ENCODE measurements at regions not wholly inside any gene's neighbourhood (a gene's known extent, or its start where the extent isn't known, plus 50 kb on each side); places are given as distances from the start of the nearest gene placed in this dataset.

- FAIRE-seq (no peak), DNase-seq (ENCODE audit: insufficient read length) (no peak)
- TF ChIP-seq POLR2A (IDR thresholded peaks at IDR 0.05; ENCODE audit: low read depth, low read length) (no peak), POLR2AphosphoS5 (IDR thresholded peaks at IDR 0.05; ENCODE audit: low read depth, low read length) (no peak), TAF1 (IDR thresholded peaks at IDR 0.05; ENCODE audit: borderline replicate concordance, low read depth, low read length) (no peak)
Measured at GRCh38 chr14:55752580-55753390, 172.8 kb downstream of the KTN1 start.

DNA sequence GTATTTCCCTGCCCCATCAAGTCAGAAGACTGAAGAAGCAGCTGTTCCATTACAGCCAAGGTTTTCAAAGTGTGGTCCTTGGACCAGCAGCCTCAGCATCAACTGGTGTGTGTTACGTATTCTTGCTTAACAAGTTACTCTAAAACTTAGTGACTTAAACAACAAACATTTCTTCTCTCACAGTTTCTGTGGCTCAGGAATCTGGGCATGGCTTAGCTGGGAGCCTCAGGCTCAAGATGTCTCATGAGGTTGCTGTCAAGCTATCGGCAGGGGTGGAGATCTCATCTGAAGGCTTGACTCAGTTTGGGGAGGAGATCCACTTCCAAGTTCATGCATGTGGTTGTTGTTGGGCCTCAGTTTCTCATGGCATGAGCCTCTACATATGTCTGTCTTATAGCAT, 174.5 kb downstream of the KTN1 start:
- FAIRE-seq, result no peak
- no peak for DNase-seq (ENCODE audit: insufficient read length)
- TF ChIP-seq POLR2AphosphoS5 (IDR thresholded peaks at IDR 0.05; ENCODE audit: low read depth, low read length), result no peak
- no peak for TF ChIP-seq TAF1 (IDR thresholded peaks at IDR 0.05; ENCODE audit: borderline replicate concordance, low read depth, low read length)
- no peak for TF ChIP-seq POLR2A (IDR thresholded peaks at IDR 0.05; ENCODE audit: low read depth, low read length)

DNA sequence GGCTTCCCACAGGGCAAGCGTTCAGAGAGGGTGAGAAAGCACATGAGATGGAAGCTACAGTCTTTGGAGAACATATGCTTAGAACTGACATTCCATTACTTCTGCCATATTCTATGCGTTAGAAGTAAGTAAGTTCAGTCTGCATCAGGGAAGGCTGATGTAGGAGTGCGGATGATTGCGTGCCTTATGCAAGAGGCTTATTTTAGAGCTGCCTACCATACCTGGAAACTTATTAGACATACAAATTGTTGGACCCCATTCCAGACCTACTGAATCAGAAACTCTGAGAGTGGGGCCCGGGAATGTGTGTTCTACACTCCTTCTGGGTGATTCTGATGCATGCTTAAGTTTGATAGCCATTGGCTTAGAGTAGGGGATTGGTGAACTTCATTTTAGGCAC, 174.9 kb downstream of the KTN1 start:
- TF ChIP-seq TAF1 (IDR thresholded peaks at IDR 0.05; ENCODE audit: borderline replicate concordance, low read depth, low read length) (no peak), POLR2A (IDR thresholded peaks at IDR 0.05; ENCODE audit: low read depth, low read length) (no peak), POLR2AphosphoS5 (IDR thresholded peaks at IDR 0.05; ENCODE audit: low read depth, low read length) (no peak)
- DNase-seq (ENCODE audit: insufficient read length) (no peak), FAIRE-seq (no peak)

GRCh38 chr14:55756078-55756477, 176.1 kb downstream of the KTN1 start:
- FAIRE-seq (no peak), DNase-seq (ENCODE audit: insufficient read length) (no peak)
- TF ChIP-seq TAF1 (IDR thresholded peaks at IDR 0.05; ENCODE audit: borderline replicate concordance, low read depth, low read length) (no peak), POLR2AphosphoS5 (IDR thresholded peaks at IDR 0.05; ENCODE audit: low read depth, low read length) (no peak), POLR2A (IDR thresholded peaks at IDR 0.05; ENCODE audit: low read depth, low read length) (no peak)

DNA sequence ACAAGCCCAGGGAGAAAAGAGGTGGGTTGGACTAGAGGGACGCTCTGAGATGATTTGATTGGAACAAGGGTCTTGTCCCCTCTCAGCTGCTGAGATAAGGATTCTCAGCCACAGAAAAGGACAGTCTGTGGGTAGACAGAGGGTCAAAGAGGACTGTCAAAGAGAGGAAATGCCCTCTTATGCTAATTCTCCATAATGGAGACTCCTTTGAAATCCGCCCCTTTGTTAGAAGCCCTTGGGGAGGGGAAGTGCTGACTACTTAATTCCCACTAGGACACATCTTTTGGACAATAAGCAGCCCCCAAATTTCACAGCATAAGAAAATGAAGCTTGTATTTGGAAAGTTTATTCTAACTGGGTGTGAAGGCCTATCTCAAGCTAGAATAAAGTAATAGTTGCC, 176.6 kb downstream of the KTN1 start:
- DNase-seq (ENCODE audit: insufficient read length) (no peak), FAIRE-seq (no peak)
- no peak for TF ChIP-seq POLR2A (IDR thresholded peaks at IDR 0.05; ENCODE audit: low read depth, low read length)
- TF ChIP-seq POLR2AphosphoS5 (IDR thresholded peaks at IDR 0.05; ENCODE audit: low read depth, low read length), result no peak
- TF ChIP-seq TAF1 (IDR thresholded peaks at IDR 0.05; ENCODE audit: borderline replicate concordance, low read depth, low read length), result no peak

- no peak for TF ChIP-seq POLR2AphosphoS5 (IDR thresholded peaks at IDR 0.05; ENCODE audit: low read depth, low read length)
- TF ChIP-seq POLR2A (IDR thresholded peaks at IDR 0.05; ENCODE audit: low read depth, low read length), result no peak
- TF ChIP-seq TAF1 (IDR thresholded peaks at IDR 0.05; ENCODE audit: borderline replicate concordance, low read depth, low read length), result no peak
- FAIRE-seq (no peak), DNase-seq (ENCODE audit: insufficient read length) (no peak)
Measured at GRCh38 chr14:55758796-55759195, 178.8 kb downstream of the KTN1 start.

DNA sequence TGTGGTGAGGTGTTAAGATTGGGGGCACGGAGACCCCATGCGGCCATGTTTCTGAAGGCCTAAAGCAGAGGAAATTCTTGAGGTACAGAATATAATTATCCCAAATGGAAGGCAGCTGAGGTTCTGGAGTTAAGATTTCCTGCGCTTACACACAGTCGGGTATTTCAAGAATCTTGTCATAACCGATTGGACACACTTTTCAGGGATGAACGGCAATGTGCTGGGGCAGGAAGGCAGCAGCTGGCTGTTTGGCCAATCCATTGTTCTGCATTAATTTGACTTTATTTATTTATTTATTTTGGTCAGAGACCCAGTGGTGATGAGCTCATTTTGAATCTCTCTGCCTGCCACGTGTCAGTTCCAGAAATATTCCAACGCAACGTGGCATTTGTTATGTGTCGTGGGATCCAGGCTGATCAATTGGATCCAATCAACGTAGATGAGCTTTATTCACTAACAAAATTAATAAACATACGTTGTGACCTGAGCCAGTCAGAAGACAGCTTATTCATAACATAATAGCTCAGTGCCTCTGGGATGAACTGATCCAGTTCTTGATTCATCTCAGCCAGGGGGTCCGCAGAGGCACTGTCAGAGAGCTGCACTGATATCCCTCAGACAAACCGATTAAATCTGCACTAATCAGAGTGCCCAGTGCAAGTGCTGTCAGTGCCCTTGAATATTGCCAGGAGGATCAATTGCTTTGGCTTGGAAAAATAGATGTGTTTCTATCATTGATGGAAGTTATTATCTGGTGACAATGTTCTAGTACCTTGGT, 181.0 kb downstream of the KTN1 start:
- DNase-seq (ENCODE audit: insufficient read length) (no peak), FAIRE-seq (no peak)
- TF ChIP-seq TAF1 (IDR thresholded peaks at IDR 0.05; ENCODE audit: borderline replicate concordance, low read depth, low read length), result no peak

DNA sequence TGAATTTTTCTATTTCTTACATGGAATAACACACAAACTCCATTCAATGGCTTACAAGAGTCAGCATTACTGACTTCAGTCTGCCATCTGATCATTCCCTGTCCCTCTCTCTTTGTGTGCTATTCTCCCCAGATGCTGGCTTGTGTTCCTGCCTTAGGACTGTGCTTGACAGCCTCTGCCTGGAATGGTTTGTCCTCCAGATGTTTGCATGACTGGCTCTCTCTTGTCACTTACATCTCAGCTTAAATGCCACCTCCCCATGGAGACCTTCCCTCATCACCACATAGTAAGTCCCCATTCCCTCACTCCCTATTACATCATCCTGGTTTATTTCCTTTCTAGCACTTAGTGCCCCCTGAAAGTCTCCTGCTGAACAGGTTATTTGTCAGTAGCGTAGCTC, 181.6 kb downstream of the KTN1 start:
- DNase-seq (ENCODE audit: insufficient read length) (no peak), FAIRE-seq (no peak)
- no peak for TF ChIP-seq POLR2A (IDR thresholded peaks at IDR 0.05; ENCODE audit: low read depth, low read length)

- TF ChIP-seq TAF1 (IDR thresholded peaks at IDR 0.05; ENCODE audit: borderline replicate concordance, low read depth, low read length) (no peak), POLR2AphosphoS5 (IDR thresholded peaks at IDR 0.05; ENCODE audit: low read depth, low read length) (no peak), POLR2A (IDR thresholded peaks at IDR 0.05; ENCODE audit: low read depth, low read length) (no peak)
- no peak for FAIRE-seq
- no peak for DNase-seq (ENCODE audit: insufficient read length)
Measured at GRCh38 chr14:55762595-55763232, 182.7 kb downstream of the KTN1 start.

- no peak for DNase-seq (ENCODE audit: insufficient read length)
- TF ChIP-seq TAF1 (IDR thresholded peaks at IDR 0.05; ENCODE audit: borderline replicate concordance, low read depth, low read length), result no peak
- TF ChIP-seq POLR2AphosphoS5 (IDR thresholded peaks at IDR 0.05; ENCODE audit: low read depth, low read length), result no peak
- TF ChIP-seq POLR2A (IDR thresholded peaks at IDR 0.05; ENCODE audit: low read depth, low read length), result no peak
- FAIRE-seq, result no peak
Measured at GRCh38 chr14:55764784-55765183, 184.8 kb downstream of the KTN1 start.

GRCh38 chr14:55766071-55766470, 186.1 kb downstream of the KTN1 start:
- FAIRE-seq (no peak), DNase-seq (ENCODE audit: insufficient read length) (no peak)
- TF ChIP-seq POLR2AphosphoS5 (IDR thresholded peaks at IDR 0.05; ENCODE audit: low read depth, low read length) (no peak), POLR2A (IDR thresholded peaks at IDR 0.05; ENCODE audit: low read depth, low read length) (no peak)

- FAIRE-seq, result no peak
- no peak for DNase-seq (ENCODE audit: insufficient read length)
- no peak for TF ChIP-seq POLR2AphosphoS5 (IDR thresholded peaks at IDR 0.05; ENCODE audit: low read depth, low read length)
- TF ChIP-seq POLR2A (IDR thresholded peaks at IDR 0.05; ENCODE audit: low read depth, low read length), result no peak
- no peak for TF ChIP-seq TAF1 (IDR thresholded peaks at IDR 0.05; ENCODE audit: borderline replicate concordance, low read depth, low read length)
Measured at GRCh38 chr14:55767286-55767685, 187.3 kb downstream of the KTN1 start.
